ENCODE measurements at regions not wholly inside any gene's neighbourhood (a gene's known extent, or its start where the extent isn't known, plus 50 kb on each side); places are given as distances from the start of the nearest gene placed in this dataset.

- TF ChIP-seq POLR2A (IDR thresholded peaks at IDR 0.05) (no peak), CTCF (IDR thresholded peaks at IDR 0.05) (no peak)
Measured at GRCh38 chr5:98433673-98434072, 339.8 kb upstream of the RGMB start.
